RWPE2 (cell line): ENCODE measurements at regions not wholly inside any gene's neighbourhood (a gene's known extent, or its start where the extent isn't known, plus 50 kb on each side); places are given as distances from the start of the nearest gene placed in this dataset.
"Not testable (repeated sequence)": the region's sequence is repeated elsewhere in the genome, so short reads cannot be mapped to it uniquely, and the experiment has no call there.

Source experiments
- ATAC-seq: fragments of 200-7000 bp; cut with Tn5 transposase; 3 replicates; pipeline ENCODE4 v1.9.1; 2021; ENCODE audit warnings: low read depth
- DNase-seq: peaks from one replicate; pipeline ENCODE4 v3.0.0-alpha.2; 2020; ENCODE audit warnings: low spot score
- H3K27ac ChIP-seq: fragments of 450-650 bp; 2 replicates; pipeline ENCODE4 v1.5.1; 2017; ENCODE audit warnings: mild to moderate bottlenecking; ENCODE audit not compliant: poor library complexity, severe bottlenecking
- H3K27me3 ChIP-seq: fragments of 250-450 bp; sonication (Bioruptor Pico); 2 replicates; pipeline ENCODE4 v1.5.1; 2021; ENCODE audit warnings: mild to moderate bottlenecking, moderate library complexity; ENCODE audit not compliant: insufficient read depth, poor library complexity, severe bottlenecking
- H3K36me3 ChIP-seq: fragments of 250-450 bp; sonication (Bioruptor Pico); 2 replicates; pipeline ENCODE4 v1.5.1; 2020; ENCODE audit warnings: low read depth, mild to moderate bottlenecking, moderate library complexity
- H3K4me1 ChIP-seq: fragments of 250-450 bp; sonication (Bioruptor Pico); 2 replicates; pipeline ENCODE4 v1.5.1; 2021; ENCODE audit warnings: mild to moderate bottlenecking, moderate library complexity; ENCODE audit not compliant: insufficient read depth, poor library complexity, severe bottlenecking
- H3K4me3 ChIP-seq: fragments of 250-450 bp; sonication (Bioruptor Pico); 2 replicates; pipeline ENCODE4 v1.5.1; 2021; ENCODE audit warnings: mild to moderate bottlenecking, moderate library complexity; ENCODE audit not compliant: severe bottlenecking
- H3K9me3 ChIP-seq: fragments of 250-450 bp; sonication (Bioruptor Pico); 2 replicates; pipeline ENCODE4 v1.5.1; 2021; ENCODE audit warnings: mild to moderate bottlenecking, moderate library complexity; ENCODE audit not compliant: severe bottlenecking
- CTCF ChIP-seq: fragments of 450-650 bp; IDR thresholded peaks from one replicate; pipeline ENCODE4 v1.5.1; 2017; ENCODE audit warnings: mild to moderate bottlenecking, moderate library complexity; ENCODE audit not compliant: poor library complexity, severe bottlenecking

GRCh38 chr4:28269426-28269825 lies 1408.8 kb downstream of the STIM2 start:
- Histone ChIP-seq H3K4me1 (peaks cover 3% of the 10 kb centered on the region), H3K4me3 (no peak overlapping the region), H3K9me3 (no peaks in the 10 kb centered on the region), H3K36me3 (no peaks in the 10 kb centered on the region), H3K27ac (no peak overlapping the region), H3K27me3 (no peaks in the 10 kb centered on the region)
- ATAC-seq, result no peak
- TF ChIP-seq CTCF, result no peak
- no peak for DNase-seq

GRCh38 chr4:28277931-28278330 lies 1417.3 kb downstream of the STIM2 start:
- H3K27me3 ChIP-seq, result no peaks in the 10 kb centered on the region
- DNase-seq, result no peak
- no peak overlapping the region for H3K4me3 ChIP-seq
- peaks cover 14% of the 10 kb centered on the region for H3K4me1 ChIP-seq
- no peaks in the 10 kb centered on the region for H3K36me3 ChIP-seq
- peak; percentile 57; the same call in 1 of the 3 replicates for ATAC-seq
- H3K27ac ChIP-seq, result peak overlapping the region; percentile 52
- TF ChIP-seq CTCF, result no peak
- no peaks in the 10 kb centered on the region for H3K9me3 ChIP-seq

GRCh38 chr4:28278676-28279075 lies 1418.0 kb downstream of the STIM2 start:
- H3K4me3 ChIP-seq, result no peak overlapping the region
- DNase-seq (no peak), ATAC-seq (no peak)
- no peaks in the 10 kb centered on the region for H3K36me3 ChIP-seq
- H3K4me1 ChIP-seq, result peaks cover 14% of the 10 kb centered on the region
- TF ChIP-seq CTCF, result no peak
- no peaks in the 10 kb centered on the region for H3K9me3 ChIP-seq
- no peaks in the 10 kb centered on the region for H3K27me3 ChIP-seq
- H3K27ac ChIP-seq, result peak overlapping the region; percentile 52

GRCh38 chr4:28279249-28279648 lies 1418.6 kb downstream of the STIM2 start:
- Histone ChIP-seq H3K36me3 (no peaks in the 10 kb centered on the region), H3K4me1 (peaks cover 14% of the 10 kb centered on the region), H3K9me3 (no peaks in the 10 kb centered on the region), H3K27me3 (no peaks in the 10 kb centered on the region), H3K27ac (peak overlapping the region; percentile 52), H3K4me3 (no peak overlapping the region)
- ATAC-seq, result 0 out of 3 replicates have a peak, but pooled peaks have one; percentile 38
- no peak for TF ChIP-seq CTCF
- DNase-seq, result no peak

- Histone ChIP-seq H3K27ac (peak overlapping the region; percentile 92), H3K4me1 (peaks cover 24% of the 10 kb centered on the region)
- DNase-seq, H3K9me3 ChIP-seq, H3K4me3 ChIP-seq, H3K36me3 ChIP-seq, ATAC-seq, H3K27me3 ChIP-seq: not testable (repeated sequence)
These were observed 1425.6 kb downstream of the STIM2 start for GRCh38 chr4:28286266-28286665.
